HUDEP-2 (cell line): ENCODE measurements at regions not wholly inside any gene's neighbourhood (a gene's known extent, or its start where the extent isn't known, plus 50 kb on each side); places are given as distances from the start of the nearest gene placed in this dataset.

ENCODE experiments used
- DNase-seq, 76 experiments: peaks; one replicate each; lab custom pipeline; 2025; ENCODE audit not compliant: unreplicated experiment in 76 of 76; lab: John Stamatoyannopoulos, UW

- DNase-seq: no peak
These were observed 87.4 kb upstream of the THBS2 start for GRCh38 chr6:169341065-169341464.

- peak in 2 of 76 experiments; percentile 5 to 8 for DNase-seq
These were observed 86.7 kb upstream of the THBS2 start for GRCh38 chr6:169340395-169340794.

GRCh38 chr6:169339731-169340309, 86.2 kb upstream of the THBS2 start:
- no peak for DNase-seq

GRCh38 chr6:169339025-169339424, 85.4 kb upstream of the THBS2 start:
- no peak for DNase-seq

GRCh38 chr6:169337886-169338445, 84.3 kb upstream of the THBS2 start:
- DNase-seq: no peak

- no peak for DNase-seq
These were observed 81.7 kb upstream of the THBS2 start for GRCh38 chr6:169335301-169335700.

GRCh38 chr6:169332250-169332649, 78.6 kb upstream of the THBS2 start:
- DNase-seq: no peak

GRCh38 chr6:169328112-169328801, 74.6 kb upstream of the THBS2 start:
- DNase-seq: no peak

GRCh38 chr6:169326067-169326799, 72.6 kb upstream of the THBS2 start:
- peak in 12 of 76 experiments; percentile 2 to 47 (median 18) for DNase-seq

GRCh38 chr6:169324656-169325459, 71.2 kb upstream of the THBS2 start:
- DNase-seq: no peak

GRCh38 chr6:169324086-169324485, 70.4 kb upstream of the THBS2 start:
- no peak for DNase-seq

GRCh38 chr6:169323221-169323620, 69.6 kb upstream of the THBS2 start:
- DNase-seq: no peak

- DNase-seq: no peak
These were observed 67.9 kb upstream of the THBS2 start for GRCh38 chr6:169321546-169321945.

GRCh38 chr6:169320013-169320412, 66.4 kb upstream of the THBS2 start:
- DNase-seq: no peak

GRCh38 chr6:169317441-169318202, 64.0 kb upstream of the THBS2 start:
- no peak for DNase-seq

- DNase-seq: no peak
These were observed 63.0 kb upstream of the THBS2 start for GRCh38 chr6:169316651-169317050.

GRCh38 chr6:169315830-169316614, 62.4 kb upstream of the THBS2 start:
- DNase-seq: no peak

GRCh38 chr6:169313347-169314010, 59.8 kb upstream of the THBS2 start:
- no peak for DNase-seq
